Activated T-cell treated with anti-CD3 and anti-CD28 coated beads, Interleukin-2, amount 50 U/mL, for 24 hours (primary cell): ENCODE measurements at regions not wholly inside any gene's neighbourhood (a gene's known extent, or its start where the extent isn't known, plus 50 kb on each side); places are given as distances from the start of the nearest gene placed in this dataset.
"Not testable (repeated sequence)": the region's sequence is repeated elsewhere in the genome, so short reads cannot be mapped to it uniquely, and the experiment has no call there.

Experiments used
- DNase-seq: peaks from one replicate; pipeline ENCODE4 v3.0.0-alpha.2; 2020
- H3K27ac Mint-ChIP-seq: 2 replicates; pipeline ENCODE4 v1.8.0; 2020; ENCODE audit warnings: mild to moderate bottlenecking, mixed read lengths
- H3K27me3 Mint-ChIP-seq: 2 replicates; pipeline ENCODE4 v1.8.0; 2020; ENCODE audit warnings: mixed read lengths
- H3K36me3 Mint-ChIP-seq: 2 replicates; pipeline ENCODE4 v1.8.0; 2020; ENCODE audit warnings: low read depth, mixed read lengths
- H3K4me1 Mint-ChIP-seq: 2 replicates; pipeline ENCODE4 v1.8.0; 2020; ENCODE audit warnings: low read depth, mixed read lengths
- H3K4me3 Mint-ChIP-seq: 2 replicates; pipeline ENCODE4 v1.8.0; 2020; ENCODE audit warnings: mild to moderate bottlenecking, moderate library complexity, mixed read lengths
- H3K9me3 Mint-ChIP-seq: 2 replicates; pipeline ENCODE4 v1.8.0; 2020; ENCODE audit warnings: mixed read lengths

DNA sequence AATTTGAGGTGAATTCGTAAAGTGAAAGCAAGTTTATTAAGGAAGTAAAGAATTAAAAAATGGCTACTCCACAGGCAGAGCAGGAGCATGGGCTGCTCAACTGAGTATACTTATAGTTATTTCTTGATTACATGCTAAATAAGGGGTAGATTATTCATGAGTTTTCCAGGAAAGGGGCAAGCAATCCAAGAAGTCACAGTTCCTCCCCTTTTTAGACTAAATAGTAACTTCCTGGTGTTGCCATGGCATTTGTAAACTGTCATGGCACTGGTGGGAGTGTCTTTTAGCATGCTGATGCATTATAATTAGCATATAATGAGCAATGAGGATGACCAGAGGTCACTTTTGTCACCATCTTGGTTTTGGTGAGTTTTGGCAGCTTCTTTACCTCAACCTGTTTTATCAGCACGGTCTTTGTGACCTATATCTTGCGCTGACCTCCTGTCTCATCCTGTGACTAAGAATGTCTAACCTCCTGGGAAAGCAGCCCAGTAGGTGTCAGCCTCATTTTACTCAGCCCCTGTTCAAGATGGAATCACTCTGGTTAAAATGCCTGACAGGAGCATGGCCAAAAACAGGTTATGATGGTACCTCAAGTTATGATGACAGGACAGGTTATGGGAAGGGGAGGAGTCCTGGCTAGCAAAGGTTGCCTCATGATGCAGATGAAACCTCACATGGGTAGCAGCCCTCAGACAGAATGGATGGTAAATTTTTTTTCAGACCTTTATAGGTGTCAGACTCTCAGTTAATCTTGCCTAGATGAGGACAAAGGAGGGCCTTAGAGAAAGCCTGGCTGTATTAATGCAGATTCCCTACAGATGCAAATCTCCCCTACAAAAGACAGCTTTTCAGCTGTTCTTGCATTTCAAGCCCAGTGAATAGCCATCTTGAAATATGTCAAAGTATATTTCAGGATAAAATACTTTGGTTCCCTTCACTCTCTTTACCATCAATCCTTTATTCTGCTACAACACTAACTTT lies 49.7 kb downstream of the SIPA1L2 start:
- H3K27ac Mint-ChIP-seq, result peak overlapping the region; percentile 47
- H3K9me3 Mint-ChIP-seq, result no peaks in the 10 kb centered on the region
- DNase-seq, result no peak
- no peaks in the 10 kb centered on the region for H3K27me3 Mint-ChIP-seq
- H3K4me1 Mint-ChIP-seq, result peaks cover 47% of the 10 kb centered on the region
- H3K4me3 Mint-ChIP-seq, result no peak overlapping the region
- no peaks in the 10 kb centered on the region for H3K36me3 Mint-ChIP-seq

GRCh38 chr1:232579466-232579865 lies 50.5 kb downstream of the SIPA1L2 start:
- Mint-ChIP-seq H3K4me3 (no peak overlapping the region), H3K9me3 (no peaks in the 10 kb centered on the region), H3K27ac (peak overlapping the region; percentile 47), H3K27me3 (no peaks in the 10 kb centered on the region), H3K4me1 (peaks cover 53% of the 10 kb centered on the region), H3K36me3 (no peaks in the 10 kb centered on the region)
- DNase-seq, result no peak

DNA sequence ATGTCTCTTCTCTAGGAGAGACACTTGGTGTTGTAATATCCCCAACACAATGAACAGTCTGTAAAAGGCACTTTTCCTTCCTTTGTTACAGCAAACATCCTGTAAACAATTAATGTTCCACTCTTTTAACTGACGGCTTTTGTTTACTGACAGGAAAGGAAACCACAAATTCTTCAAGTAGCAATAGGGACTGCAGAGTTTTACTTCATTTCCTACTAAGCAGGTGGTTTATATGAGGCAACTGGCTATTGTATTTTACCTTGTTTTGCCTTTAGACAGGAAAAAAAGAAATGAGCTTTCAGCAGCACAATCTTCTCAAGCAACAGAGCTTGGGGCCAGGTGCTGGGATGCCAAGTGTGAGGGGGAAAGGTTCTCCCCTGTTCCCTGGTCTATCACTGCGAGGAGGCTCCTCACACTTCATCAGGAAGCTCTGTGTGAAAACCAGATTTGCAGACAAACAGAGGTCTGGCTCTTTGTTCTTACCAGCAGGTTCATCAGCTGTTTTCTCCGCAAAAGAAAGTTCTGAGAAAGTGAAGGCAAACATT lies 51.2 kb downstream of the SIPA1L2 start:
- no peak for DNase-seq
- Mint-ChIP-seq H3K9me3 (no peaks in the 10 kb centered on the region), H3K4me3 (peak overlapping the region; percentile 35), H3K27ac (peak overlapping the region; percentile 42), H3K36me3 (no peaks in the 10 kb centered on the region), H3K4me1 (peaks cover 53% of the 10 kb centered on the region), H3K27me3 (no peaks in the 10 kb centered on the region)

DNA sequence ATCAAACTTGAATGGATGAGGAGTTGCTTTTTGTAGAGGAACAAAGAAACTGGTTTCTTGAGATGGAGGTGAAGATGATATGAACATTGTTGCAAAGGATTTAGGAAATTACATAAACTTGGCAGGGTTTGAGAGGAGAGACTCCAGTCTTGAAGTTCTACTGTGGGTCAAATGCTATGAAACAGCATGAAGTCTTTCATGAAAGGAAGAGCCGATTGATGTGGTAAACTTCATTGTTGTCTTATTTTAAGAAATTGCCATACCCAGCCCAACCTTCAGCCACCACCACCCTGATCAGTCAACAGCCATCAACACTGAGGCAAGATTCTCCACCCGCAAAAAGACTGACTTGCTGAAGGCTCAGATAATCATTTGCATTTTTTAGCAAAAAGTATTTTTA lies 52.2 kb downstream of the SIPA1L2 start:
- no peak for DNase-seq
- Mint-ChIP-seq H3K9me3 (no peaks in the 10 kb centered on the region), H3K27me3 (no peaks in the 10 kb centered on the region), H3K27ac (no peak overlapping the region), H3K4me1 (peaks cover 53% of the 10 kb centered on the region), H3K36me3 (no peaks in the 10 kb centered on the region), H3K4me3 (no peak overlapping the region)

DNA sequence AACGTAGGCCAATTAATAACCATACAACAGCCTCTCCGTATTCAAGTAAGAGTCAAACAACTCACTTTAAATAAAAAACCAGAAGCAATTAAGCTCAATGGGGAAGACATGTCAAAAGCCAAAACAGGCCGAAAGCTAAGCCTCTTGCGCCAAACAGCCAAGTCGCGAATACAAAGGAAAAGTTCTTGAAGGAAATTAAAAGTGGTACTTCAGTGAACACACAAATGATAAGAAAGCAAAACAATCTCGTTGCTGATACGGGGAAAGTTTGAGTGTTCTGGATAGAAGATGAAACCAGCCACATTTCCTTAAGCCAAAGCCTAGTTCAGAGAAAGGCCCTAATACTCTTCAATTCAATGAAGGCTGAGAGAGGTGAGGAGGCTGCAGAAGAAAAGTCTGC lies 53.4 kb downstream of the SIPA1L2 start:
- no peak overlapping the region for H3K27ac Mint-ChIP-seq
- no peak overlapping the region for H3K4me3 Mint-ChIP-seq
- H3K9me3 Mint-ChIP-seq, result no peaks in the 10 kb centered on the region
- H3K27me3 Mint-ChIP-seq, result no peaks in the 10 kb centered on the region
- no peaks in the 10 kb centered on the region for H3K36me3 Mint-ChIP-seq
- H3K4me1 Mint-ChIP-seq, result peaks cover 53% of the 10 kb centered on the region
- no peak for DNase-seq

GRCh38 chr1:232575763-232576040 lies 54.2 kb downstream of the SIPA1L2 start:
- no peak overlapping the region for H3K4me3 Mint-ChIP-seq
- no peak for DNase-seq
- H3K27me3 Mint-ChIP-seq, result no peaks in the 10 kb centered on the region
- no peaks in the 10 kb centered on the region for H3K36me3 Mint-ChIP-seq
- no peak overlapping the region for H3K27ac Mint-ChIP-seq
- peaks cover 49% of the 10 kb centered on the region for H3K4me1 Mint-ChIP-seq
- no peaks in the 10 kb centered on the region for H3K9me3 Mint-ChIP-seq

- peaks cover 43% of the 10 kb centered on the region for H3K4me1 Mint-ChIP-seq
- DNase-seq, result no peak
- H3K27me3 Mint-ChIP-seq, result no peaks in the 10 kb centered on the region
- H3K27ac Mint-ChIP-seq, result no peak overlapping the region
- H3K9me3 Mint-ChIP-seq, result no peaks in the 10 kb centered on the region
- no peak overlapping the region for H3K4me3 Mint-ChIP-seq
- no peaks in the 10 kb centered on the region for H3K36me3 Mint-ChIP-seq
These were observed 54.8 kb downstream of the SIPA1L2 start for GRCh38 chr1:232574889-232575762.

GRCh38 chr1:232574077-232574476 lies 55.9 kb downstream of the SIPA1L2 start:
- Mint-ChIP-seq H3K4me1 (peaks cover 33% of the 10 kb centered on the region), H3K27ac (no peak overlapping the region), H3K4me3 (no peak overlapping the region)

GRCh38 chr1:232571523-232571922 lies 58.4 kb downstream of the SIPA1L2 start:
- Mint-ChIP-seq H3K36me3 (no peaks in the 10 kb centered on the region), H3K27ac (no peak overlapping the region), H3K27me3 (no peaks in the 10 kb centered on the region), H3K4me1 (peaks cover 14% of the 10 kb centered on the region), H3K4me3 (no peak overlapping the region), H3K9me3 (no peaks in the 10 kb centered on the region)
- DNase-seq, result no peak

More at GRCh38 chr1:232574077-232574476, 55.9 kb downstream of the SIPA1L2 start:
- no peaks in the 10 kb centered on the region for H3K36me3 Mint-ChIP-seq
- no peaks in the 10 kb centered on the region for H3K9me3 Mint-ChIP-seq
- DNase-seq, result no peak
- no peaks in the 10 kb centered on the region for H3K27me3 Mint-ChIP-seq

DNA sequence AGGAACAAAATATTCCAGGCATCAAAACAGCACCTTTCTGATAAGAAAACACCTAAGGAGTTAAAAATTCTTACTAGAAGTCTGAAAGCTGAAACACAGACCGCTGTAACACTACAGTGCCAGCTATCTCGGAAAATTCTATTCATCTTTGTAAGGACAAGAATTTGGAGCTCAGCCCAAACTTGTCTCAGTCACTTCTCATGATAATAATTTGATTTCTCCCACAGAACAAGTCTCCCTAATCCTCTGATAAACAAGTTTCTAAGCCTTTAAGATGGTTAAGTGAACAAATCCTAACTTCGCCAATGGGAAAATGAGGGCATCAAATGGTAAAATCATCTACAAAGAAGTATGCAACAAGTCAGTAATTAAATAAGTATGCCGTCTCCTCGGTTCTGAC lies 59.9 kb downstream of the SIPA1L2 start:
- no peaks in the 10 kb centered on the region for H3K9me3 Mint-ChIP-seq
- no peak overlapping the region for H3K27ac Mint-ChIP-seq
- H3K27me3 Mint-ChIP-seq, result no peaks in the 10 kb centered on the region
- no peaks in the 10 kb centered on the region for H3K36me3 Mint-ChIP-seq
- DNase-seq, result no peak
- H3K4me3 Mint-ChIP-seq, result no peak overlapping the region
- peaks cover 3% of the 10 kb centered on the region for H3K4me1 Mint-ChIP-seq

GRCh38 chr1:232569554-232569921 lies 60.4 kb downstream of the SIPA1L2 start:
- not testable (repeated sequence) for H3K4me1 Mint-ChIP-seq, H3K9me3 Mint-ChIP-seq, H3K36me3 Mint-ChIP-seq

DNA sequence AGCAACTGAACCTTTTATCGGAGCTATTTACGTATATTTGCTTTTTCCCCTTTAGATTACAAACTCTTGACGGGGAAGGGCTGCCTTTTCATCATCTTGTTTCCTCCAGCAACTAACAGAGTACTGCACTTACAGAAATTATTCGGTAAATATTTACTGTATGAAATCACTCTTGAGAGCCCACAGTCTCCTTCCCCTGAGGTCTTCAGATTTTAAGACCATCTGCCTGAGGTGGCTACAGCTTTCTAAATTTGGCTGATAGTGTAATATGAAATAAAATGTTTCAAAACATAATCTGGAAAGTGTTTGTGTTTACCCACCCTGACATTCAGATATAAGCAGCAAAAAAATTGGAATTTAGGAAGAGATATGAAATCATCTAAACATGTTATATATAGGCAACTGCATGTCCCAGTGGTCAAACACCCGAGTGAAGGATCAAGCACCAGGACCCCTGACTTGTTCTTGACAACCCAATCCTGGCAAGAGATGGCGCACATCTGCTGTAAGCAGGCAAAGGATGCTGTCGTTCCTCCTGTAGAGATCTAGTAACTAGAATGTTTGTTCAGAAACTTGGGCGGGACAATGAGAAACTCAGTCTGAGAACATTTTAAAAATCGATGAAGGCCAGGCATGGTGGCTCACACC lies 60.9 kb downstream of the SIPA1L2 start:
- no peaks in the 10 kb centered on the region for H3K4me1 Mint-ChIP-seq
- H3K27me3 Mint-ChIP-seq, result no peaks in the 10 kb centered on the region
- no peaks in the 10 kb centered on the region for H3K9me3 Mint-ChIP-seq
- no peak overlapping the region for H3K4me3 Mint-ChIP-seq
- H3K27ac Mint-ChIP-seq, result no peak overlapping the region
- DNase-seq, result no peak
- H3K36me3 Mint-ChIP-seq, result no peaks in the 10 kb centered on the region

More at GRCh38 chr1:232569554-232569921, 60.4 kb downstream of the SIPA1L2 start:
- not testable (repeated sequence) for DNase-seq, H3K27me3 Mint-ChIP-seq, H3K4me3 Mint-ChIP-seq, H3K27ac Mint-ChIP-seq

DNA sequence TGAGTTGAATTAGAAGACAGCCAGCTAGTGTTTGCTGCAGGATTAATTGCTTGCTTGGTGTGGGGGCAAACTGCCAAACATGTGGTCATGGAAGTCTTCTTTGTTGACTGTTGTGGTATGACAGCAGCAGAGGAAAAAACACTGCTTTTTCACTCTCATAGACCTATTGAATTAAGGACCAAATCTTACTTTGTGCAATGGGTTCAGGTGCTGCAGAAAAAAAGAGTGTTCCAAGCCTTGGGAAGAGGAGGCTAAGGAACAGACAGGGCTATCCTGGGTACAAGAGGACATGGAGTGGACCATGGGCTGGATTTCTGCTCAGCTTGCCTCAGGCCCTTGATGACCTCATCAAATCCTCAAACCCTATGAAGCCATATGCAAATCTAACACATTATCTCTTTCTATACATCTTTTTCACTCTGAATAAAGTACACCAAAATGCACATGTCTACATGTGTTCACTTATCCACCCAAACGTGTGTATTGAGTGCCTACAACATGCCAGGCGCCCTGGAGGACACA lies 61.5 kb downstream of the SIPA1L2 start:
- Mint-ChIP-seq H3K4me3 (no peak overlapping the region), H3K27me3 (no peaks in the 10 kb centered on the region), H3K36me3 (no peaks in the 10 kb centered on the region), H3K27ac (no peak overlapping the region), H3K4me1 (no peaks in the 10 kb centered on the region), H3K9me3 (no peaks in the 10 kb centered on the region)
- DNase-seq, result no peak

DNA sequence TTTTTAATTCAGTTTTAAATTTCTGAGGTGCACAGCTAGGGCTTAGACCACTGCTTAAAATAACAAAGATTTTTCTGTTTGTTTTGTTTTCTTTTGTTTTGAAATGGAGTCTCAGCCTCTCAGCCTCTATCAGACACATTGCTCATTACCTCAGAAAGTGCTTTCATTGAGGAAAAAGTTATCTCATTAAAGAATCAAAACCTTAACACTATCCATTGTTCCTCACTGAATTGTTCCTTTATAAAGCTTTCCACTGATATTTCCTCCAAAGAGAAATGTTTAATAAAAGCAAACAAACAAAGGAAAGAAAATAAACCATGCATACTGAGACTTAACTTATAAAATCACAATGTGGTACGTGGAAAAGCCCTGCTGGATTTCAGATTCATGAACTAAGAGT lies 63.8 kb downstream of the SIPA1L2 start:
- H3K4me1 Mint-ChIP-seq, result no peaks in the 10 kb centered on the region
- H3K27me3 Mint-ChIP-seq, result no peaks in the 10 kb centered on the region
- H3K36me3 Mint-ChIP-seq, result no peaks in the 10 kb centered on the region
- H3K9me3 Mint-ChIP-seq, result no peaks in the 10 kb centered on the region
- DNase-seq, result no peak
- no peak overlapping the region for H3K4me3 Mint-ChIP-seq
- no peak overlapping the region for H3K27ac Mint-ChIP-seq
